Neuronal stem cell (in vitro differentiated cells): ENCODE measurements at regions not wholly inside any gene's neighbourhood (a gene's known extent, or its start where the extent isn't known, plus 50 kb on each side); places are given as distances from the start of the nearest gene placed in this dataset.
"Not testable (repeated sequence)": the region's sequence is repeated elsewhere in the genome, so short reads cannot be mapped to it uniquely, and the experiment has no call there.

Experiments used
- DNase-seq: peaks from one replicate; pipeline ENCODE4 v3.0.0-alpha.2; 2013; ENCODE audit warnings: low spot score
- H2AFZ ChIP-seq: one replicate; pipeline ENCODE4 v1.6.1; 2013; ENCODE audit warnings: mild to moderate bottlenecking, low read length, inconsistent platforms
- H2AK5ac ChIP-seq: 2 replicates; pipeline ENCODE4 v1.6.1; 2013; ENCODE audit warnings: low read depth, mild to moderate bottlenecking, inconsistent platforms, low read length, moderate library complexity, mixed read lengths
- H2BK120ac ChIP-seq: 2 replicates; pipeline ENCODE4 v1.6.1; 2013; ENCODE audit warnings: low read depth, mild to moderate bottlenecking, inconsistent platforms, low read length, moderate library complexity, mixed read lengths
- H2BK12ac ChIP-seq: one replicate; pipeline ENCODE4 v1.6.1; 2013; ENCODE audit warnings: low read length, inconsistent platforms
- H2BK15ac ChIP-seq: 2 replicates; pipeline ENCODE4 v1.6.1; 2013; ENCODE audit warnings: mild to moderate bottlenecking, low read length, inconsistent platforms, mixed read lengths
- H2BK5ac ChIP-seq: one replicate; pipeline ENCODE4 v1.6.1; 2013; ENCODE audit warnings: inconsistent platforms, mild to moderate bottlenecking, low read length, moderate library complexity
- H3K14ac ChIP-seq: one replicate; pipeline ENCODE4 v1.6.1; 2013; ENCODE audit warnings: low read length, inconsistent platforms
- H3K18ac ChIP-seq: 2 replicates; pipeline ENCODE4 v1.6.1; 2013; ENCODE audit warnings: low read length, inconsistent platforms
- H3K23ac ChIP-seq: 2 replicates; pipeline ENCODE4 v1.6.1; 2013; ENCODE audit warnings: low read depth, mild to moderate bottlenecking, mixed read lengths, low read length, inconsistent platforms; ENCODE audit not compliant: poor library complexity
- H3K27ac ChIP-seq: replicated peaks from 3 replicates; pipeline ENCODE4 v1.5.1; 2013; ENCODE audit warnings: low read length, inconsistent platforms
- H3K27me3 ChIP-seq, 3 experiments: 2 replicates each; pipeline ENCODE4 v1.6.1; 2013; ENCODE audit warnings: low read length in 3 of 3, mild to moderate bottlenecking in 2 of 3, inconsistent platforms in 1 of 3, low read depth in 1 of 3, mixed read lengths in 1 of 3, moderate library complexity in 1 of 3; ENCODE audit not compliant: control insufficient read depth in 3 of 3, insufficient read depth in 3 of 3
- H3K36me3 ChIP-seq, 2 donors: replicated peaks in 1 of 2; 2 replicates each; pipeline ENCODE4 v1.6.1; 2013; ENCODE audit warnings: low read length in 2 of 2; ENCODE audit not compliant: control insufficient read depth in 2 of 2, insufficient read depth in 2 of 2
- H3K4ac ChIP-seq: 2 replicates; pipeline ENCODE4 v1.6.1; 2013; ENCODE audit warnings: inconsistent platforms, mild to moderate bottlenecking, low read length, moderate library complexity
- H3K4me1 ChIP-seq, 2 donors: 1 replicate in 1 of 2; 2 replicates in 1 of 2; pipeline ENCODE4 v1.6.1; 2013; ENCODE audit warnings: low read length in 2 of 2, low read depth in 1 of 2; ENCODE audit not compliant: control insufficient read depth in 2 of 2, insufficient read depth in 1 of 2
- H3K4me2 ChIP-seq: one replicate; pipeline ENCODE4 v1.6.1; 2013; ENCODE audit warnings: mild to moderate bottlenecking, low read length, inconsistent platforms; ENCODE audit not compliant: insufficient read depth, poor library complexity, severe bottlenecking
- H3K4me3 ChIP-seq, 2 donors: 2 replicates each; pipeline ENCODE4 v1.5.1; 2013; ENCODE audit warnings: low read length in 2 of 2, mild to moderate bottlenecking in 2 of 2, inconsistent platforms in 1 of 2, moderate library complexity in 1 of 2
- H3K79me1 ChIP-seq: one replicate; pipeline ENCODE4 v1.6.1; 2013; ENCODE audit warnings: low read depth, mild to moderate bottlenecking, inconsistent platforms, low read length, moderate library complexity
- H3K9ac ChIP-seq: one replicate; pipeline ENCODE4 v1.6.1; 2013; ENCODE audit warnings: mild to moderate bottlenecking, low read depth, low read length, inconsistent platforms; ENCODE audit not compliant: poor library complexity
- H3K9me3 ChIP-seq, 2 donors: replicated peaks in 1 of 2; 2 replicates each; pipeline versions ENCODE3 to v1.6.1; 2013; ENCODE audit warnings: low read length in 2 of 2, mild to moderate bottlenecking in 2 of 2, inconsistent platforms in 1 of 2, low read depth in 1 of 2, mixed read lengths in 1 of 2, moderate library complexity in 1 of 2; ENCODE audit not compliant: control insufficient read depth in 2 of 2, insufficient read depth in 1 of 2
- H4K8ac ChIP-seq: one replicate; pipeline ENCODE4 v1.6.1; 2013; ENCODE audit warnings: low read depth, mild to moderate bottlenecking, inconsistent platforms, low read length, moderate library complexity
- H4K91ac ChIP-seq: one replicate; pipeline ENCODE4 v1.6.1; 2013; ENCODE audit warnings: low read length, low read depth, mild to moderate bottlenecking, inconsistent platforms; ENCODE audit not compliant: poor library complexity
- WGBS, 2 donors: extraction: QIAGEN DNeasy Blood & Tissue Kit; methylation state at CpG; one replicate each; pipeline ENCODE4 v1.1.7; 2013; ENCODE audit warnings: missing lambda C conversion rate in 2 of 2, mixed read lengths in 1 of 2; ENCODE audit not compliant: insufficient read length in 2 of 2, insufficient replicate concordance in 1 of 2; ENCODE audit errors: extremely low coverage in 2 of 2; 5-methylcytosine and 5-hydroxymethylcytosine counted together

- H3K18ac ChIP-seq, result no peak overlapping the region
- H2BK5ac ChIP-seq, result no peak overlapping the region
- no peak for DNase-seq
- H3K9ac ChIP-seq, result no peak overlapping the region
- no peaks in the 10 kb centered on the region for H3K9me3 ChIP-seq
- no CpG with 5 or more reads among the region's 1 CpG for WGBS, 2 donors
- H2BK12ac ChIP-seq, result no peak overlapping the region
- H2AK5ac ChIP-seq, result no peak overlapping the region
- no peak overlapping the region for H4K91ac ChIP-seq
- H3K4ac ChIP-seq, result no peak overlapping the region
- no peak overlapping the region for H2AFZ ChIP-seq
- no peaks in the 10 kb centered on the region for H3K36me3 ChIP-seq
- no peak overlapping the region for H3K4me2 ChIP-seq
- no peak overlapping the region for H3K4me3 ChIP-seq
- no peak overlapping the region for H2BK120ac ChIP-seq
- no peaks in the 10 kb centered on the region for H3K4me1 ChIP-seq
- no peak overlapping the region for H3K23ac ChIP-seq
- H2BK15ac ChIP-seq, result no peak overlapping the region
- H4K8ac ChIP-seq, result no peak overlapping the region
- H3K27ac ChIP-seq, result no peak overlapping the region
- no peaks in the 10 kb centered on the region for H3K79me1 ChIP-seq
- no peak overlapping the region for H3K14ac ChIP-seq
- H3K27me3 ChIP-seq, result no peaks in the 10 kb centered on the region
Observed at GRCh38 chr4:33941854-33942253, 2302.5 kb downstream of the ARAP2 start.

GRCh38 chr4:33948921-33949320 lies 2295.4 kb downstream of the ARAP2 start:
- DNase-seq, result no peak
- no peak overlapping the region for H2AFZ ChIP-seq
- no peak overlapping the region for H3K18ac ChIP-seq
- no peak overlapping the region for H3K27ac ChIP-seq
- no peak overlapping the region for H3K4ac ChIP-seq
- H4K91ac ChIP-seq, result no peak overlapping the region
- no peak overlapping the region for H3K14ac ChIP-seq
- H3K4me1 ChIP-seq, result no peaks in the 10 kb centered on the region
- H2BK12ac ChIP-seq, result no peak overlapping the region
- no peak overlapping the region for H2BK5ac ChIP-seq
- no peak overlapping the region for H2BK15ac ChIP-seq
- H3K23ac ChIP-seq, result no peak overlapping the region
- H2AK5ac ChIP-seq, result no peak overlapping the region
- H3K9me3 ChIP-seq, result no peaks in the 10 kb centered on the region
- H3K36me3 ChIP-seq, result no peaks in the 10 kb centered on the region
- no peak overlapping the region for H2BK120ac ChIP-seq
- H3K27me3 ChIP-seq, result no peaks in the 10 kb centered on the region
- no peak overlapping the region for H3K4me2 ChIP-seq
- no peak overlapping the region for H4K8ac ChIP-seq
- no peaks in the 10 kb centered on the region for H3K79me1 ChIP-seq
- H3K4me3 ChIP-seq, result no peak overlapping the region
- no peak overlapping the region for H3K9ac ChIP-seq

- not testable (repeated sequence) for H3K4me2 ChIP-seq, H3K36me3 ChIP-seq, H2BK120ac ChIP-seq, H3K14ac ChIP-seq, H2BK15ac ChIP-seq, H3K27ac ChIP-seq, H2BK5ac ChIP-seq, H3K4me1 ChIP-seq, H3K9me3 ChIP-seq, H3K27me3 ChIP-seq, H4K8ac ChIP-seq, H4K91ac ChIP-seq, H2AFZ ChIP-seq, H3K79me1 ChIP-seq, H3K18ac ChIP-seq, DNase-seq, H2BK12ac ChIP-seq, H3K4me3 ChIP-seq, H2AK5ac ChIP-seq, H3K9ac ChIP-seq, H3K23ac ChIP-seq, H3K4ac ChIP-seq
- no CpG with 5 or more reads among the region's 4 CpGs for WGBS, 2 donors
Observed at GRCh38 chr4:33953848-33954247, 2290.5 kb downstream of the ARAP2 start.

- Histone ChIP-seq H3K14ac (peak overlapping the region; percentile 1), H3K18ac (no peak overlapping the region), H3K36me3 (no peaks in the 10 kb centered on the region), H3K4ac (no peak overlapping the region), H3K4me1 (no peaks in the 10 kb centered on the region), H3K4me3 (no peak overlapping the region), H3K27ac (no peak overlapping the region), H3K79me1 (no peaks in the 10 kb centered on the region), H2AFZ (no peak overlapping the region), H2BK5ac (no peak overlapping the region), H2BK12ac (no peak overlapping the region), H2BK15ac (no peak overlapping the region), H4K91ac (no peak overlapping the region), H2BK120ac (no peak overlapping the region), H3K4me2 (no peak overlapping the region), H3K27me3 (no peaks in the 10 kb centered on the region), H3K9ac (no peak overlapping the region), H3K9me3 (no peaks in the 10 kb centered on the region), H3K23ac (no peak overlapping the region), H2AK5ac (no peak overlapping the region), H4K8ac (no peak overlapping the region)
- WGBS, 2 donors, result no CpG with 5 or more reads among the region's 10 CpGs
- DNase-seq, result no peak
Observed at GRCh38 chr4:33954759-33955158, 2289.6 kb downstream of the ARAP2 start.
